NT2/D1 (cell line): ENCODE measurements at regions not wholly inside any gene's neighbourhood (a gene's known extent, or its start where the extent isn't known, plus 50 kb on each side); places are given as distances from the start of the nearest gene placed in this dataset.

Experiments
- YY1 ChIP-seq: IDR thresholded peaks from 2 replicates; pipeline ENCODE4 v1.6.1; 2011; ENCODE audit not compliant: insufficient read length, insufficient read depth
- ZNF274 ChIP-seq: IDR thresholded peaks from 2 replicates; pipeline ENCODE4 v1.6.1; 2011; ENCODE audit warnings: mild to moderate bottlenecking, low read depth, low read length

GRCh38 chr6:28638787-28639430, 113.2 kb downstream of the GPX5 start:
- TF ChIP-seq YY1: no peak
- no peak for TF ChIP-seq ZNF274
